Mesenchymal stem cell (in vitro differentiated cells and primary cell): ENCODE measurements at regions not wholly inside any gene's neighbourhood (a gene's known extent, or its start where the extent isn't known, plus 50 kb on each side); places are given as distances from the start of the nearest gene placed in this dataset.
A peak's percentile ranks its signal among the peaks of the same experiment; 100 is the strongest.

Source experiments
- DNase-seq: peaks from one replicate; pipeline ENCODE4 v3.0.0-alpha.2; 2013
- H2AFZ ChIP-seq: one replicate; pipeline ENCODE4 v1.6.1; 2013; ENCODE audit warnings: low read depth, mild to moderate bottlenecking, control low read depth, inconsistent platforms, low read length, moderate library complexity
- H2AK5ac ChIP-seq: 2 replicates; pipeline ENCODE4 v1.6.1; 2013; ENCODE audit warnings: low read length, moderate library complexity, mild to moderate bottlenecking, inconsistent platforms; ENCODE audit not compliant: severe bottlenecking
- H2BK120ac ChIP-seq: one replicate; pipeline ENCODE4 v1.6.1; 2013; ENCODE audit warnings: low read depth, mild to moderate bottlenecking, inconsistent platforms, low read length, moderate library complexity
- H2BK12ac ChIP-seq, 2 experiments: one replicate each; pipeline ENCODE4 v1.6.1; 2013; ENCODE audit warnings: inconsistent platforms in 2 of 2, low read length in 2 of 2, mild to moderate bottlenecking in 2 of 2, moderate library complexity in 2 of 2, control low read depth in 1 of 2
- H2BK15ac ChIP-seq: one replicate; pipeline ENCODE4 v1.6.1; 2013; ENCODE audit warnings: mild to moderate bottlenecking, low read depth, inconsistent platforms; ENCODE audit not compliant: poor library complexity, severe bottlenecking
- H2BK5ac ChIP-seq: 2 replicates; pipeline ENCODE4 v1.6.1; 2013; ENCODE audit warnings: low read depth, mild to moderate bottlenecking, low read length, control low read depth, inconsistent platforms; ENCODE audit not compliant: poor library complexity, severe bottlenecking
- H3K14ac ChIP-seq, 2 experiments: one replicate each; pipeline ENCODE4 v1.6.1; 2013; ENCODE audit warnings: inconsistent platforms in 2 of 2, low read length in 2 of 2, control low read depth in 1 of 2, mild to moderate bottlenecking in 1 of 2, moderate library complexity in 1 of 2
- H3K18ac ChIP-seq, 2 experiments: one replicate each; pipeline ENCODE4 v1.6.1; 2013; ENCODE audit warnings: inconsistent platforms in 2 of 2, low read length in 2 of 2, control low read depth in 1 of 2, low read depth in 1 of 2, mild to moderate bottlenecking in 1 of 2
- H3K23ac ChIP-seq, 2 experiments: one replicate each; pipeline ENCODE4 v1.6.1; 2013; ENCODE audit warnings: inconsistent platforms in 2 of 2, low read length in 2 of 2, mild to moderate bottlenecking in 2 of 2, moderate library complexity in 2 of 2, control low read depth in 1 of 2
- H3K27ac ChIP-seq: 2 replicates; pipeline ENCODE4 v1.5.1; 2013; ENCODE audit warnings: mild to moderate bottlenecking, moderate library complexity, low read length, control low read depth, inconsistent platforms; ENCODE audit not compliant: poor library complexity, severe bottlenecking
- H3K27me3 ChIP-seq, 2 experiments: 2 replicates each; pipeline versions ENCODE4 v1.6.1 to v1.7.0; 2013; ENCODE audit warnings: low read length in 2 of 2, mild to moderate bottlenecking in 2 of 2, moderate library complexity in 2 of 2, control low read depth in 1 of 2, inconsistent platforms in 1 of 2; ENCODE audit not compliant: control insufficient read depth in 1 of 2, insufficient read depth in 1 of 2
- H3K36me3 ChIP-seq, 2 experiments: 2 replicates each; pipeline versions ENCODE4 v1.6.1 to v1.7.0; 2013; ENCODE audit warnings: low read length in 2 of 2, control low read depth in 1 of 2, inconsistent platforms in 1 of 2, low read depth in 1 of 2, mild to moderate bottlenecking in 1 of 2; ENCODE audit not compliant: insufficient read depth in 2 of 2, control insufficient read depth in 1 of 2
- H3K4ac ChIP-seq, 2 experiments: one replicate each; pipeline ENCODE4 v1.6.1; 2013; ENCODE audit warnings: inconsistent platforms in 2 of 2, low read length in 2 of 2, mild to moderate bottlenecking in 2 of 2, moderate library complexity in 2 of 2, control low read depth in 1 of 2, low read depth in 1 of 2
- H3K4me1 ChIP-seq: 2 replicates; pipeline ENCODE4 v1.6.1; 2013; ENCODE audit warnings: low read depth, low read length, control low read depth; ENCODE audit not compliant: control insufficient read depth, insufficient read depth
- H3K4me2 ChIP-seq: 2 replicates; pipeline ENCODE4 v1.6.1; 2013; ENCODE audit warnings: low read length, mild to moderate bottlenecking, inconsistent platforms; ENCODE audit not compliant: poor library complexity, severe bottlenecking
- H3K4me3 ChIP-seq, 2 experiments: 2 replicates each; pipeline versions ENCODE4 v1.5.1 to v1.7.0; 2013; ENCODE audit warnings: low read length in 2 of 2, mild to moderate bottlenecking in 2 of 2, control low read depth in 1 of 2, low read depth in 1 of 2; ENCODE audit not compliant: insufficient read depth in 1 of 2
- H3K79me1 ChIP-seq: replicated peaks from 2 replicates; pipeline ENCODE4 v1.6.1; 2013; ENCODE audit warnings: mild to moderate bottlenecking, control low read depth, low read length, inconsistent platforms; ENCODE audit not compliant: poor library complexity, severe bottlenecking
- H3K9ac ChIP-seq: 2 replicates; pipeline ENCODE4 v1.7.0; 2013; ENCODE audit warnings: mild to moderate bottlenecking, low read length, moderate library complexity
- H3K9me3 ChIP-seq: 2 replicates; pipeline ENCODE4 v1.7.0; 2013; ENCODE audit warnings: mild to moderate bottlenecking, low read length; ENCODE audit not compliant: control insufficient read depth
- H4K8ac ChIP-seq: one replicate; pipeline ENCODE4 v1.6.1; 2013; ENCODE audit warnings: inconsistent platforms, mild to moderate bottlenecking, low read length, moderate library complexity
- H4K91ac ChIP-seq: one replicate; pipeline ENCODE4 v1.6.1; 2013; ENCODE audit warnings: mild to moderate bottlenecking, low read length, inconsistent platforms
- WGBS: methylation state at CpG from one replicate; pipeline ENCODE4 v1.1.7; 2013; ENCODE audit warnings: mixed read lengths; 5-methylcytosine and 5-hydroxymethylcytosine counted together

- Histone ChIP-seq H2AK5ac (no peak overlapping the region), H3K14ac (no peak overlapping the region), H4K8ac (no peak overlapping the region), H3K36me3 (no peaks in the 10 kb centered on the region), H3K4me2 (no peak overlapping the region), H3K18ac (no peak overlapping the region), H4K91ac (no peak overlapping the region), H2BK5ac (no peak overlapping the region), H3K27ac (no peak overlapping the region), H2BK120ac (no peak overlapping the region), H3K9ac (peak overlapping the region; percentile 57), H3K4ac (no peak overlapping the region), H3K79me1 (no peaks in the 10 kb centered on the region), H2BK12ac (no peak overlapping the region), H3K27me3 (no peaks in the 10 kb centered on the region), H2AFZ (no peak overlapping the region), H3K4me1 (no peaks in the 10 kb centered on the region), H2BK15ac (no peak overlapping the region), H3K4me3 (no peak overlapping the region), H3K9me3 (no peaks in the 10 kb centered on the region), H3K23ac (no peak overlapping the region)
- WGBS, result 96% methylated on average over 2 of the region's 2 CpGs
- no peak for DNase-seq
Measured at GRCh38 chr18:56124186-56124585, 514.2 kb downstream of the TXNL1 start.

- no peak overlapping the region for H4K91ac ChIP-seq
- WGBS, result 68% methylated on average over 1 of the region's 1 CpG
Measured at GRCh38 chr18:56121669-56122068, 516.7 kb downstream of the TXNL1 start.

GRCh38 chr18:56120782-56121181, 517.6 kb downstream of the TXNL1 start:
- Histone ChIP-seq H3K27ac (no peak overlapping the region), H3K4me3 (no peak overlapping the region), H4K8ac (no peak overlapping the region), H2BK120ac (no peak overlapping the region), H3K4me2 (no peak overlapping the region), H3K23ac (no peak overlapping the region), H4K91ac (no peak overlapping the region), H3K9me3 (no peaks in the 10 kb centered on the region), H2AK5ac (no peak overlapping the region), H3K4ac (no peak overlapping the region), H3K36me3 (no peaks in the 10 kb centered on the region), H3K14ac (no peak overlapping the region), H2BK12ac (no peak overlapping the region), H3K9ac (no peak overlapping the region), H3K27me3 (no peaks in the 10 kb centered on the region), H2BK15ac (no peak overlapping the region), H3K4me1 (no peaks in the 10 kb centered on the region), H3K18ac (no peak overlapping the region), H3K79me1 (no peaks in the 10 kb centered on the region), H2BK5ac (no peak overlapping the region), H2AFZ (no peak overlapping the region)
- no peak for DNase-seq
- 93% methylated on average over 2 of the region's 3 CpGs for WGBS

More at GRCh38 chr18:56121669-56122068, 516.7 kb downstream of the TXNL1 start:
- H3K14ac ChIP-seq, result no peak overlapping the region
- H3K27ac ChIP-seq, result no peak overlapping the region
- no peak overlapping the region for H3K4ac ChIP-seq
- no peaks in the 10 kb centered on the region for H3K36me3 ChIP-seq
- H3K4me1 ChIP-seq, result no peaks in the 10 kb centered on the region
- H3K27me3 ChIP-seq, result no peaks in the 10 kb centered on the region
- no peak overlapping the region for H2BK15ac ChIP-seq
- H3K4me3 ChIP-seq, result no peak overlapping the region
- no peak overlapping the region for H2BK12ac ChIP-seq
- DNase-seq, result no peak
- H2AK5ac ChIP-seq, result no peak overlapping the region
- no peak overlapping the region for H2AFZ ChIP-seq
- H3K23ac ChIP-seq, result no peak overlapping the region
- H3K9me3 ChIP-seq, result no peaks in the 10 kb centered on the region
- no peaks in the 10 kb centered on the region for H3K79me1 ChIP-seq
- H3K18ac ChIP-seq, result no peak overlapping the region
- no peak overlapping the region for H2BK5ac ChIP-seq
- no peak overlapping the region for H2BK120ac ChIP-seq
- H3K9ac ChIP-seq, result no peak overlapping the region
- no peak overlapping the region for H3K4me2 ChIP-seq
- H4K8ac ChIP-seq, result no peak overlapping the region

GRCh38 chr18:56119681-56120080, 518.7 kb downstream of the TXNL1 start:
- no peaks in the 10 kb centered on the region for H3K27me3 ChIP-seq
- H2BK15ac ChIP-seq, result no peak overlapping the region
- no peak overlapping the region for H3K27ac ChIP-seq
- no peak overlapping the region for H3K18ac ChIP-seq
- no peak overlapping the region for H2AK5ac ChIP-seq
- H3K23ac ChIP-seq, result no peak overlapping the region
- no peak overlapping the region for H3K9ac ChIP-seq
- no peak overlapping the region for H3K4me3 ChIP-seq
- H2BK120ac ChIP-seq, result no peak overlapping the region
- H4K8ac ChIP-seq, result no peak overlapping the region
- H3K14ac ChIP-seq, result no peak overlapping the region
- 76% methylated on average over 3 of the region's 4 CpGs for WGBS
- DNase-seq, result no peak
- no peak overlapping the region for H2BK5ac ChIP-seq
- H3K36me3 ChIP-seq, result no peaks in the 10 kb centered on the region
- H3K9me3 ChIP-seq, result no peaks in the 10 kb centered on the region
- no peaks in the 10 kb centered on the region for H3K4me1 ChIP-seq
- H2BK12ac ChIP-seq, result no peak overlapping the region
- no peak overlapping the region for H3K4me2 ChIP-seq
- H3K4ac ChIP-seq, result no peak overlapping the region
- H3K79me1 ChIP-seq, result no peaks in the 10 kb centered on the region
- H2AFZ ChIP-seq, result no peak overlapping the region
- H4K91ac ChIP-seq, result no peak overlapping the region
